HG02571 (cell line): ENCODE measurements at regions not wholly inside any gene's neighbourhood (a gene's known extent, or its start where the extent isn't known, plus 50 kb on each side); places are given as distances from the start of the nearest gene placed in this dataset.
"Not testable (repeated sequence)": the region's sequence is repeated elsewhere in the genome, so short reads cannot be mapped to it uniquely, and the experiment has no call there.

Experiments
- ATAC-seq: cut with Tn5 transposase; IDR thresholded peaks from one replicate; pipeline ENCODE4 v1.9.1; 2021; ENCODE audit warnings: mild to moderate bottlenecking, moderate library complexity; ENCODE audit not compliant: unreplicated experiment

- peak; percentile 58 for ATAC-seq
These were observed 133.3 kb downstream of the TBC1D2B start for GRCh38 chr15:77944002-77944867.

DNA sequence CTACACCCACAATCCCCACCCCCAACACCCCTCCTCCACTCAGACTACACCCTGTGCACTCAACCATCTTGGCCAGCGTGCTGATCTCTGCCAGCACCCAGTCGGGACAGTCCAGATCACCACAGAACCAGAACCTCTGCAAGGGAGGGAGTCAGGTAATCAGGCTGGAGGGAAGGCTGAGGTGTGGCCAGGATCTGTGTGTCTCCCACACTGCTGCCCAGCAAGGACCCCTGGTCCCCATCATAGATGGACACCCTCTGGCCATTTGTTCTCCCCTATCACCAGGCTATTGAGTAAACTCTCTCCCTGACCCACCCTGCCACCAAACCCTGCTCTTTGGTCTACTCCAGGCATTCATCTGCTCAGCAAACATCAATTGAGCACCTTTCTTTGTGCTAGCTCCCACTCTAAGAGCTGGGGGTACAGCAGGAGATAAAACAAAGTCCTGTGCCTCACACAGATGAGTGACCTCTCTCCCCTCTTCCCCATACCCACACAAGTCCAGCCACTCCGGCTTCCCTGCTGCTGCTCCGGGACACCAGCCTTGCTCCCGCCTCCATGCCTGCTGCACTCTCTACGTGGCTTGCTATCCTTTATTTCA is 134.8 kb downstream of the TBC1D2B start:
- ATAC-seq: no peak

- not testable (repeated sequence) for ATAC-seq
These were observed 136.3 kb downstream of the TBC1D2B start for GRCh38 chr15:77941090-77941827.

DNA sequence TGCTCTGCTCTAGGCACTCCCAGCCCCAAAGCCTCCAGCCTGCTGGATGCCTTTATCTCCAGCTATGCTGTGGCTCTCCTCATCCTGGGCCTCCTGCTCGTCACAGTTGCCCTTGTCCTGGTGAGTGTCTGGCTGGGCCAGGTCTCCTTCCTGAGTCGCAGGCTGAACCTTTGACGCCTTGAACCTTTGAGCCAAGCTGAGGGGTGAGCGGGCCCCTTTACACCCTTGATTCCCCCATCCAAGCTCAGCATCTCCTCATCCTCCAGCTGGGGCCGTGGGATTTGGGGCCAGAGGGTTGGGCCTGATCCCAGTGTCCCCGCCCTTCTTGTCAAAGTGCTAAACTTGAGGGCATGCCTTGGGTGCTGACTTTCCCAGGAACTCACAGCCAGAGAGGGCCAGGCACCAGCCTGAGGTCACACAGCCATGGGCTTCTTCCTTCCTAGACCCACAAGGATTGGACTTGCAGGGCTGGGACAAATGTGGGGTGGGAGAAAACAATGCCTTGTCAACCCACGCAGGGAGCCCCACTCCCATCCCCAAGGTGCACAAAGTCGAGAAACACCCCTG is 137.0 kb downstream of the TBC1D2B start:
- no peak for ATAC-seq

DNA sequence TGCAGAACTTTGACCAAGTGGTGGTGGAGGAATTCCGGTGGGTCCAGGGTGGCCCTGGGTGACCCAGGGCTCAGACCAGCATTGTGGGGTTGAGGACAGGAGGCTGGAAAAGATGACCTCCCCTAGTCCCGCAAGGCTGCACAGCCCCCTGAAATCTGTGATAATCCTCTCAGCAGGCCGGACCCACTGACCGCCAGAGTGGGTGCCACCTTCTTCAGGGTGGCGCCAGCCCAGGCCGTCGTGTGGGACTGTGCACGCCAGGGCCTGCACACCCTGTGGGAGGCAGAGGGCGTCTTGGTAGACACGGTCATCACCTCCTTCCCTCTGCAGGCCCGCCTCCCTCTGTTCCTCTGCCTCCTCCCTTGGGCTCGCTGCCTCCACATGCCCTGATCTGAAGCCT is 137.7 kb downstream of the TBC1D2B start:
- no peak for ATAC-seq

DNA sequence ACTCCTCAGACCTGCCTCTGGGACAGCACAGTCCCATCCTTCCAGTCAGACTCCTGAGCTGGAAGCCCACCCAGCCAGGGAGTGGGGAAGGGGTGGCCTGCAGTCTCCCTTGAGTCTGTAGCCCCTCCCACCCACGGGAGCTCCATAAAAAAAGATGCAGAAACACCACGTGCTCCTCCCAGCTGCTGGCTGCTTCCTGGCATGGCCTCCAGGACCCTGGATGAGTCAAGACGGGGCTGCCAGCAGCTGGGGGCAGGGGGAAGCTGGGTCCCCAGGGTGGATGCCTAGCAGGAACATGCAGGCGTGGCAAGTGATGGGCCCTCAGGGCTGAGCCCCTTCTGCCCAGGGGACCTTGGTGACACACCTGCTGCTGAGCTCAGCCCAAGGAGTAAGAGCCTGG is 138.5 kb downstream of the TBC1D2B start:
- ATAC-seq: not testable (repeated sequence)

DNA sequence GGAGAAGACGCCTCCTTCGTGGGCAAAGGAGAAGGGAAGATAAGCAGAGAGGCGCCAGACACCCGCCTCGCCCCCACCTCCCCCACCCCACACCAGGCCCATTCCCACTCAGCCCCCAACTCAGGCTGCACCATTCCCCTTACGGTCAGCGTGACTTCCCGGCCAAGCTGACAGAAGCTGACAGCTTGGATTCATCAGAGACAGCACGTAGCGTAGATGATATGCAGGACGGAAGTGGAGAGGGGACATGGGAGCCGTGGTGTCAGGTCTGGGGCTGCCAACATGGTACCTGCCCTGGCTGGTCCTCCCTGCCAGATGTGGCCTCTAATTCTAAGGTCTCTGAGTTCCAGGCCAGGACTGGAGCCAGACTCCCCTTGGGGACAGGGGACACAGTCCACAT is 139.0 kb downstream of the TBC1D2B start:
- ATAC-seq: not testable (repeated sequence)

DNA sequence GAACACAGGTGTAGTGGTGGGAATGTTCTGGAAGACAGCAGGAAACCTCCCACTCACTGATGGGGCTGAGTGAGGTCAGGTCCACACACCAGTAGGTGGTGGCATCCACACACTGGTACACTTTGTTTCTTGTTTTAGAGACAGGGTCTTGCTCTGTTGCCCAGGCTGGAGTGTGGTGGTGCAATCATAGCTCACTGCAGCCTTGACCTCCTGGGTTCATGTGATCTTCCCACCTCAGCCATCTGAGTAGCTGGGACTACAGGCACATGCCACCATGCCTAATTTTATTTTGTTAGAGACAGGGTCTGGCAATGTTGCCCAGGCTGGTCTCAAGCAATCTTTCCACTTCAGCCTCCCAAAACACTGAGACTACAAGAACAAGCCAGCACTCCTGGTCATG is 140.9 kb downstream of the TBC1D2B start:
- ATAC-seq: not testable (repeated sequence)

- ATAC-seq: not testable (repeated sequence)
These were observed 143.0 kb downstream of the TBC1D2B start for GRCh38 chr15:77934516-77934915.

DNA sequence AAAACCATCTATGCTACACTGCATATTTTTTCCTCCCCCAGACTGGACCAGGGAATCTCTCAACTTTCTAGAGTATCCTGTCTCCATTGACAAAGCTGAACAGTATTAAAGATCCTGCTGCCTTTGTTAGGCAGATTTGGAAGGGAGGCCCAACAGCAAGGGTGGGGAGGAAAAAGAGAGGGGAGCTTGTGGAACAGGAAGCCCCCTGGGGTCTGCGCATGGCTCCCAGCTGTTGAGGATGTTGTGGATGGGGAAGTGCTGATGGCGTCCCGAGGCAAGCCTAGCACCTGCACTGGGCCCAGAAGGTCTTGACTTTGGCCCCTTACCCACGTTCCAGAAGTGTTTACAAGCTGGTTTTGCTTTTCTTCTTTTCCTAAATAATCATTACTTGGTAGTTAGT is 146.6 kb downstream of the TBC1D2B start:
- ATAC-seq: not testable (repeated sequence)

DNA sequence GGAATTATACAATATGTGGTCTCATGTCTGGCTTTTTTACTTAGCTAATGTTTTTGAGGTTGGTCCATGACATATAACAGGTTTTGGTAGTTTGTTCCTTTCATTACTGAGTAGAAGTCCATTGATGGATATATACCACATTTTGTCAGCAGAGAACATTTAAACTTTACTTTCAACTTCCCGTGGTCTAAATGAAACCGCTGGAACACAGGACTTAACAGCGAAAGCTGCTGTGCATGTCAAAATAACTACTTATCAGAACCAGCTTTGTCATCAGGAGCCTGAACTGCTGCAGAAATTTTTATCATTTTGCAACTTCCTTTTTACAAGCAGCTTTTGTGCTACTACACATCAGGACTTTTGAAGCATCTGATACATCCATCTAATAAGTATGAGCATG is 147.0 kb downstream of the TBC1D2B start:
- not testable (repeated sequence) for ATAC-seq

DNA sequence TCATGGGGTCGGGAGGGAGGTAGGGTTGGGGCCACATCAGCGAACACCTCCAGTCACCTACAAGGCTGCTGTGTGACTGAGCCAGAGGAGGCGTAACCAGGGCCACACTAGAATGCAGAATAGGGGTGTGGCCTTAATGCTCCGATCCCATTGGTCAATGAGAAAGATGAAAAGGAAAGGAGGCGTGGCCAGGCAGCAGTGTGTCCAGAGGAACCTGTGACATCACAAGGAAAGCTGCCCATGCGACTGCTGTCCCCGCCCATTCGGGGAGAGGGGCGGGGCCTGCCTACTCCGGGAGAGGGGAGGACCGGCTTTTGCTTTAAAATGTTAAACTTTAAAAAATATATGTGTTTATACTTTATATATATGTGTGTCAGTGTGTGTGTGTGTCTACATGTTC is 150.7 kb downstream of the TBC1D2B start:
- ATAC-seq: not testable (repeated sequence)

GRCh38 chr15:77926296-77926695 is 151.2 kb downstream of the TBC1D2B start:
- ATAC-seq: not testable (repeated sequence)

DNA sequence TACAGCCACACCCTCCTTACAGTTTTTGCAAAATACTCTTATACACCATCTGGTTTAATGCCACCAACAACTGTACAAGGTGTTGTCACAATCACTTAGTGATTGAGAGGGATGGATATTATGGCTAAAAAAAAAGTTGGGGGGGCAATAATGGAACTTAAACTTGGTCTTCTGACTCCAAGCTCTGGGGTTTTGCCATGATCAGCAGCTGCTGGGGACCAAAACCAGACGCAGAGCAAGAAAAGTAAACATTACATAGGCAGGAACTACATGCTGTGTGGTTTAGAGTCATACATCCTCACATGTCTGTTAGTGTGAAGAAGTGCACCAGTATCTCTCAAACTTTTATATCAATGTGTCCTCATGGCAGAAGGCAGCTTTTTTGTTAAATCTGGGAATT is 152.4 kb downstream of the TBC1D2B start:
- not testable (repeated sequence) for ATAC-seq

- ATAC-seq: no peak
These were observed 155.8 kb downstream of the TBC1D2B start for GRCh38 chr15:77921664-77922063.

GRCh38 chr15:77916966-77917635 is 160.4 kb downstream of the TBC1D2B start:
- not testable (repeated sequence) for ATAC-seq

GRCh38 chr15:77915961-77916330 is 161.6 kb downstream of the TBC1D2B start:
- ATAC-seq: not testable (repeated sequence)

DNA sequence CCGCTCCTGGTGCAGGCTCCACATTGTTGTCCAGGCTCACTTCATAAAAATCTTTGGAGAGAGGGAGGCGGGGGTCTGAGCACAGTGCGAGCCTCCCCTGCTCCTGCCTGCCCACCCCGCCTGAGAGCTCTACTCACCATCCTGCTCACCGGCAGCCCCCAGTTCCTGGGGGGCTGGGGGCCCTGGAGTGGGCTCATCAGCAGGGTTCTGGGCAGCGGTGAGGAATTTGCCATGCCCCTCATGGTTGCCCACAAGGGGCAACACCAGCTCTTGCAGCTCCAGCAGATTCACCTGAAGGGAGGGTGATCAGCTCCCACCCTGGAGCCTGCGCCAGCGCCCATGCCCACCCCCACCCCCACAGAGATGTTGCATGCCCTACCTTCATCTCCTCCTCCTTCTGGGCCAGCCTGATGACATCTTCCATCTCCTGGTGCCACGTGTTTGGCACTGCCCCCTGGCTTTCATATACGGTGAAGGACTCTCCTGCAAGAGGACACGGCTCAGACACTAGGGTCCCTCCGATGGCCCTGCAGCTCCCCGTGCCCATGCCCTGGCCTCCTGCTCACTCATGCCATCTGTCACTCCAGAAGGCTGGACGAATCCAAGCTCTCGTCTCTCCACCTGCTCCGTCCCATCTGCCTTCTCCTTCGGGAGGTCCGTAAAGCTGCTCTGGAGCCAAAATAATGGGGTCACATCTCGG is 162.1 kb downstream of the TBC1D2B start:
- ATAC-seq: no peak

DNA sequence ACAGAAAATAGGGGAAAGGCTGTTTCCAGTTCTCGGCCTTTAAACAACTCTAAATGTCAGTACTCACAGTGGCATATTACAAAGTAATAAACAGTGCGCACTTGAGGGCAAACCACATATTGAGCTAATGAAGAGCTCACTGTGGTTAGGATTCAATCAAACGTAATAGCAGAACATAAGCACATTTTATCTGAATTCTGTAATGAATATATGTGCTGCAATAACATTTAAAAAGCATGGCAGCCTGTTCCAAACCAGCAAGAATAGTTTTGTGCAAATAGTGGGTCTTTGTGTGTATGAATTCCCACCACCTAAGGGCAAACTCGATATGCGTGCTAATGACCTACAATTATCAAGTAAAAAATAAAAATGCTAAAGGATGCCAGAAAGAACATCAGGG is 163.0 kb downstream of the TBC1D2B start:
- ATAC-seq: not testable (repeated sequence)
